ENCODE measurements at regions not wholly inside any gene's neighbourhood (a gene's known extent, or its start where the extent isn't known, plus 50 kb on each side); places are given as distances from the start of the nearest gene placed in this dataset.

- no peak for ATAC-seq
- TF ChIP-seq RARB (CRISPR knock-in tag; IDR thresholded peaks at IDR 0.05) (no peak), TCF4 (CRISPR knock-in tag; IDR thresholded peaks at IDR 0.05; ENCODE audit: borderline replicate concordance) (no peak), ISL1 (CRISPR knock-in tag; IDR thresholded peaks at IDR 0.05) (no peak), OSR1 (CRISPR knock-in tag; IDR thresholded peaks at IDR 0.05) (no peak), SNAI2 (CRISPR knock-in tag; IDR thresholded peaks at IDR 0.05) (no peak), ZNF565 (CRISPR knock-in tag; conservative IDR thresholded peaks at IDR 0.05; ENCODE audit: low read depth) (no peak), ARNTL (CRISPR knock-in tag; IDR thresholded peaks at IDR 0.05; ENCODE audit: borderline replicate concordance, low read depth) (no peak), ZNF8 (CRISPR knock-in tag; IDR thresholded peaks at IDR 0.05) (no peak), POU6F1 (CRISPR knock-in tag; IDR thresholded peaks at IDR 0.05; ENCODE audit: borderline replicate concordance, low read depth) (no peak), GLIS3 (CRISPR knock-in tag; IDR thresholded peaks at IDR 0.05) (no peak)
- TF ChIP-seq, protein P1, sequence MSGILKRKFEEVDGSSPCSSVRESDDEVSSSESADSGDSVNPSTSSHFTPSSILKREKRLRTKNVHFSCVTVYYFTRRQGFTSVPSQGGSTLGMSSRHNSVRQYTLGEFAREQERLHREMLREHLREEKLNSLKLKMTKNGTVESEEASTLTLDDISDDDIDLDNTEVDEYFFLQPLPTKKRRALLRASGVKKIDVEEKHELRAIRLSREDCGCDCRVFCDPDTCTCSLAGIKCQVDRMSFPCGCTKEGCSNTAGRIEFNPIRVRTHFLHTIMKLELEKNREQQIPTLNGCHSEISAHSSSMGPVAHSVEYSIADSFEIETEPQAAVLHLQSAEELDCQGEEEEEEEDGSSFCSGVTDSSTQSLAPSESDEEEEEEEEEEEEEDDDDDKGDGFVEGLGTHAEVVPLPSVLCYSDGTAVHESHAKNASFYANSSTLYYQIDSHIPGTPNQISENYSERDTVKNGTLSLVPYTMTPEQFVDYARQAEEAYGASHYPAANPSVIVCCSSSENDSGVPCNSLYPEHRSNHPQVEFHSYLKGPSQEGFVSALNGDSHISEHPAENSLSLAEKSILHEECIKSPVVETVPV (CRISPR knock-in tag; IDR thresholded peaks at IDR 0.05) = no peak
- TF ChIP-seq, protein P2, sequence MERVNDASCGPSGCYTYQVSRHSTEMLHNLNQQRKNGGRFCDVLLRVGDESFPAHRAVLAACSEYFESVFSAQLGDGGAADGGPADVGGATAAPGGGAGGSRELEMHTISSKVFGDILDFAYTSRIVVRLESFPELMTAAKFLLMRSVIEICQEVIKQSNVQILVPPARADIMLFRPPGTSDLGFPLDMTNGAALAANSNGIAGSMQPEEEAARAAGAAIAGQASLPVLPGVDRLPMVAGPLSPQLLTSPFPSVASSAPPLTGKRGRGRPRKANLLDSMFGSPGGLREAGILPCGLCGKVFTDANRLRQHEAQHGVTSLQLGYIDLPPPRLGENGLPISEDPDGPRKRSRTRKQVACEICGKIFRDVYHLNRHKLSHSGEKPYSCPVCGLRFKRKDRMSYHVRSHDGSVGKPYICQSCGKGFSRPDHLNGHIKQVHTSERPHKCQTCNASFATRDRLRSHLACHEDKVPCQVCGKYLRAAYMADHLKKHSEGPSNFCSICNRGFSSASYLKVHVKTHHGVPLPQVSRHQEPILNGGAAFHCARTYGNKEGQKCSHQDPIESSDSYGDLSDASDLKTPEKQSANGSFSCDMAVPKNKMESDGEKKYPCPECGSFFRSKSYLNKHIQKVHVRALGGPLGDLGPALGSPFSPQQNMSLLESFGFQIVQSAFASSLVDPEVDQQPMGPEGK (CRISPR knock-in tag; IDR thresholded peaks at IDR 0.05; ENCODE audit: borderline replicate concordance) = no peak
Observed at GRCh38 chr10:3325954-3326750, 153.6 kb upstream of the PITRM1 start.

- ATAC-seq = no peak
- TF ChIP-seq OSR1 (CRISPR knock-in tag; IDR thresholded peaks at IDR 0.05) (no peak), ZNF70 (CRISPR knock-in tag; IDR thresholded peaks at IDR 0.05) (no peak), TOX (CRISPR knock-in tag; IDR thresholded peaks at IDR 0.05; ENCODE audit: borderline replicate concordance) (no peak), CSDC2 (CRISPR knock-in tag; IDR thresholded peaks at IDR 0.05) (no peak), CREB5 (CRISPR knock-in tag; IDR thresholded peaks at IDR 0.05; ENCODE audit: low read depth) (no peak), ZFP30 (CRISPR knock-in tag; IDR thresholded peaks at IDR 0.05) (no peak), POU6F1 (CRISPR knock-in tag; IDR thresholded peaks at IDR 0.05; ENCODE audit: borderline replicate concordance, low read depth) (no peak), PPARA (CRISPR knock-in tag; IDR thresholded peaks at IDR 0.05; ENCODE audit: borderline replicate concordance) (no peak), ZNF8 (CRISPR knock-in tag; IDR thresholded peaks at IDR 0.05) (no peak), ZC3H10 (CRISPR knock-in tag; IDR thresholded peaks at IDR 0.05) (no peak), ESRRG (CRISPR knock-in tag; IDR thresholded peaks at IDR 0.05) (no peak), SNAI2 (CRISPR knock-in tag; IDR thresholded peaks at IDR 0.05) (no peak), TCF4 (CRISPR knock-in tag; IDR thresholded peaks at IDR 0.05; ENCODE audit: borderline replicate concordance) (no peak), RARB (CRISPR knock-in tag; IDR thresholded peaks at IDR 0.05) (no peak)
- TF ChIP-seq, protein P1 (CRISPR knock-in tag; IDR thresholded peaks at IDR 0.05) = no peak
Observed at GRCh38 chr10:3324612-3325038, 152.0 kb upstream of the PITRM1 start.
